ENCODE measurements at regions not wholly inside any gene's neighbourhood (a gene's known extent, or its start where the extent isn't known, plus 50 kb on each side); places are given as distances from the start of the nearest gene placed in this dataset.

DNA sequence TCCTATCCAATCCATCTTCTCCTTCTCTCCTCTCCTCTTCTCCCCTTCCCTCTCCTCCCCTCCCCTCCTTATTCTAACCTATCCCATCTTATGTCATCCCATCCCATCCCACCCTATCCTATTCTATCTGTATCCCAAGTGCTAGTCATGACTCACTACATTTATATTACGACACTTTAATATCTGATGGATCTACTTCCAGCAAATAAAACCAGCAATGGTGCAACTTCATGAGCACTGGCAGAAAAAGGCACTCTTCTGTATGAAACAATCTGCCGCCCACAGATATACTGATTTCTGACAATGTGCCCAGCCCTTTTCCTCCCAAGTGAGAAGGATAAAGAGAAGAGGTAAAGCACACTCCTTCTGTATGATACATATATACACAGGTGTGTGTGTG, 86.6 kb upstream of the ANKH start:
- Histone ChIP-seq H3K27me3 (no peaks in the 10 kb centered on the region), H3K36me3 (replicated peaks in 1 of 2) (no peaks in the 10 kb centered on the region), H3K27ac (no peak overlapping the region), H3K9me3 (replicated peaks in 1 of 3) (no peaks in the 10 kb centered on the region), H3K4me1 (replicated peaks in 1 of 2) (no peaks in the 10 kb centered on the region), H3K4me3 (no peak overlapping the region)
- no peak for TF ChIP-seq POLR2A (IDR thresholded peaks at IDR 0.05)
- TF ChIP-seq, protein P1, sequence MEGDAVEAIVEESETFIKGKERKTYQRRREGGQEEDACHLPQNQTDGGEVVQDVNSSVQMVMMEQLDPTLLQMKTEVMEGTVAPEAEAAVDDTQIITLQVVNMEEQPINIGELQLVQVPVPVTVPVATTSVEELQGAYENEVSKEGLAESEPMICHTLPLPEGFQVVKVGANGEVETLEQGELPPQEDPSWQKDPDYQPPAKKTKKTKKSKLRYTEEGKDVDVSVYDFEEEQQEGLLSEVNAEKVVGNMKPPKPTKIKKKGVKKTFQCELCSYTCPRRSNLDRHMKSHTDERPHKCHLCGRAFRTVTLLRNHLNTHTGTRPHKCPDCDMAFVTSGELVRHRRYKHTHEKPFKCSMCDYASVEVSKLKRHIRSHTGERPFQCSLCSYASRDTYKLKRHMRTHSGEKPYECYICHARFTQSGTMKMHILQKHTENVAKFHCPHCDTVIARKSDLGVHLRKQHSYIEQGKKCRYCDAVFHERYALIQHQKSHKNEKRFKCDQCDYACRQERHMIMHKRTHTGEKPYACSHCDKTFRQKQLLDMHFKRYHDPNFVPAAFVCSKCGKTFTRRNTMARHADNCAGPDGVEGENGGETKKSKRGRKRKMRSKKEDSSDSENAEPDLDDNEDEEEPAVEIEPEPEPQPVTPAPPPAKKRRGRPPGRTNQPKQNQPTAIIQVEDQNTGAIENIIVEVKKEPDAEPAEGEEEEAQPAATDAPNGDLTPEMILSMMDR (IDR thresholded peaks at IDR 0.05): no peak
- WGBS, 4 donors: 80 to 86% (median 84%) methylated on average over 2 of the region's 2 CpGs
- intact Hi-C loops (cut with DNase I): no loop called here
- no peak for DNase-seq

DNA sequence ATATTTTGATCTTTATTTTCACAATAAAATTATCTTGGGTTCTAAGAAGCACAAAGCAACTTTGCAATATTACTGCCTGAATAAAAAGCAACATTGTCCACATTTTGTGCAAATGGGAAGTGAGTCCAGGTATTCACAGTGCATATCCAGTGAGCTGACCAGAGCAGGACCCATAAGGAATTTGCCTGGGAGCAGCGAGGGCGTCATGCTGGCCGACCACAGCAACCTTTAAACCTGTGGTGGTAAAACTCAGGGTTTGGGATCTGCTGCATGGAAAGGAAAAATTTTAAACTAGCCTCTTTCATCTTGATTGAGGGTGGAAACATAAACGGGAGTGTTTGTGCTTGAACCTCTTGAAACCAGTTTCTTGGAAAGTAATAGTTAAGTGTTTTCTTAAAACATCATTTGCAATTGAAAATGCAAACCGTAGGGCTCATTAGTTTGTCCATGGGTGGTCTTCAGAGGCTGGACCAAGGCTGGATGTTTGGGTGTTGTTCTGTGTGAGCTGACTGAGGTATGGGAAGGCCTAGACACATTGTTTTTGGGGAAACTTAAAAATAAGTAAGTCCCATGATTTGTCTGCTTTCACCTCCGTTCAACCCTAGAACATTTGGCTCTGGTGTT, 85.0 kb upstream of the ANKH start:
- H3K4me1 ChIP-seq (replicated peaks in 1 of 2): no peaks in the 10 kb centered on the region
- H3K27me3 ChIP-seq: no peaks in the 10 kb centered on the region
- H3K36me3 ChIP-seq (replicated peaks in 1 of 2): no peaks in the 10 kb centered on the region
- WGBS, 4 donors: 75 to 87% (median 82%) methylated on average over 6 of the region's 6 CpGs
- no peak for DNase-seq
- TF ChIP-seq, protein P1 (IDR thresholded peaks at IDR 0.05): no peak
- TF ChIP-seq POLR2A (IDR thresholded peaks at IDR 0.05): no peak
- H3K9me3 ChIP-seq (replicated peaks in 1 of 3): no peaks in the 10 kb centered on the region
- intact Hi-C loops (cut with DNase I): no loop called here
- H3K27ac ChIP-seq: no peak overlapping the region
- H3K4me3 ChIP-seq: no peak overlapping the region

DNA sequence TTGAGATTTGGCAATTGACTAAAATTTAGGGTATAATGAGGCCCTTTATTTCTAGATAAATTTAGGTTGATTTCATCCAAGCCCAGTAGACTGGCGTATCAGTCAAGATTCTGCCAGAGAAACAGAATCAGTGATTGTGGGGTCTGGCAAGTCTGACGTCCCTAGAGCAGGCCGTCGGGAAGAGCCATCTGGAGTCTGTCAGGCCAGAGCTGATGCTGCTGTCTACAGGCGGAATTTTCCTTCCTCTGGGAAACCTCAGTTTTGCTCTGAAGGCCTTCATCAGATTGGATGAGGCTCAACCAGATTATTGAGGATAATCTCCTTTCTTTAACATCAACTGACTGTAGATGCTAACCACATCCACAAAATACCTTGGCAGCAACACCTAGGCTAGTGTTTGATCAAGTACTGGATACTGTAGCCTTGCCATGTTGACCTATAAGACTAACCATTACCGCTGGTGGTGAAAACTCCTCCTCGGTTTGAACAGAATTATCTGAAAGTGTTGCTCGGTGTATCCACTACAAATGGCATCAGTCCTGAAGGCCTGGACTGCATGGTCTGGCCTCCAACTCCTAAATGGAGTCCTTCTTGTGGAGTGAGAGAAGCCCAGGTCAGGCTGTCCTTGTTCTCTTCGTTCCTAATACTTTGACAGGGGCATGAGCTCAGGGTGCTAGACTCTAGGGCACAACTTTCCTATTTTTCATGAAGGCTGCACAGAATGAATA, 83.2 kb upstream of the ANKH start:
- WGBS, 4 donors: 69 to 88% (median 85%) methylated on average over 9 of the region's 9 CpGs
- H3K36me3 ChIP-seq (replicated peaks in 1 of 2): no peaks in the 10 kb centered on the region
- no peak overlapping the region for H3K27ac ChIP-seq
- intact Hi-C loops (cut with DNase I): no loop called here
- no peak overlapping the region for H3K4me3 ChIP-seq
- no peaks in the 10 kb centered on the region for H3K9me3 ChIP-seq (replicated peaks in 1 of 3)
- H3K27me3 ChIP-seq: no peaks in the 10 kb centered on the region
- TF ChIP-seq POLR2A (IDR thresholded peaks at IDR 0.05): no peak
- TF ChIP-seq, protein P1 (IDR thresholded peaks at IDR 0.05): no peak
- H3K4me1 ChIP-seq (replicated peaks in 1 of 2): no peaks in the 10 kb centered on the region
- DNase-seq: peak in 1 of 7 donors; percentile 63

DNA sequence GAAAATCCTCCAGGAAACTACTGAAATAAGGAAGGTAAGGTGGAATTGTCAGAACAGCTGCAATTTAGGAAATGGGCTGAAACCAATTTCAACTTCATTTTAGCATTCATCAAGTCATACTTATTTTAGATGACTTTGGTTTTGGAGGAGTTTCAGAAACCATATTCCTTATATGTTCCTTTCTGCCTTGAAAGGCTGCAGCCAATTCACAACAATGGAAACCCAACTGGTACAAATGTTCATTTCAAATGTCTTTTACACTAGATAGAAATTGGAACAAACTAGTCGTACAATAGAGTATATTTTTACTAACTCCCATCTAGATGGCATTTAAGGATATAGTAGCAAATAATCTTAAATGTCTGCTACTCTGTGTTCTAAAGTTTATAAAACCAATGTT, 82.6 kb upstream of the ANKH start:
- Histone ChIP-seq H3K27ac (no peak overlapping the region), H3K4me3 (no peak overlapping the region), H3K9me3 (replicated peaks in 1 of 3) (no peaks in the 10 kb centered on the region), H3K4me1 (replicated peaks in 1 of 2) (no peaks in the 10 kb centered on the region), H3K36me3 (replicated peaks in 1 of 2) (no peaks in the 10 kb centered on the region), H3K27me3 (no peaks in the 10 kb centered on the region)
- TF ChIP-seq, protein P1 (IDR thresholded peaks at IDR 0.05): no peak
- no peak for TF ChIP-seq POLR2A (IDR thresholded peaks at IDR 0.05)
- 72 to 85% (median 78%) methylated on average over 1 of the region's 1 CpG for WGBS, 4 donors
- DNase-seq: no peak
- intact Hi-C loops (cut with DNase I): no loop called here
